HG03159 (cell line): ENCODE measurements at regions not wholly inside any gene's neighbourhood (a gene's known extent, or its start where the extent isn't known, plus 50 kb on each side); places are given as distances from the start of the nearest gene placed in this dataset.
"Not testable (repeated sequence)": the region's sequence is repeated elsewhere in the genome, so short reads cannot be mapped to it uniquely, and the experiment has no call there.

ENCODE experiments used
- ATAC-seq: cut with Tn5 transposase; IDR thresholded peaks from one replicate; pipeline ENCODE4 v1.9.1; 2021; ENCODE audit warnings: mild to moderate bottlenecking, moderate library complexity; ENCODE audit not compliant: unreplicated experiment

DNA sequence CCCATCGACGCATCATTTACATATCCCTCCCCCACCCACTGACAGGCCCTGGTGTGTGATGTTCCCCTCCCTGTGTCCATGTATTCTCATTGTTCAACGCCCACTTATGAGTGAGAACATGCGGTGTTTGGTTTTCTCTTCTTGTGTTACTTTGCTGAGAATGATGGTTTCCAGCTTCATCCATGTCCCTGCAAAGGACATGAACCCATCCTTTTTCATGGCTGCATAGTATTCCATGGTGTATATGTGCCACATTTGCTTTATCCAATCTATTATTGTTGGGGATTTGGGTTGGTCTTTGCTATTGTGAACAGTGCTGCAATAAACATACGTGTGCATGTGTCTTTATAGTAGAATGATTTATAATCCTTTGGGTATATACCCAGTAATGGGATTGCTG, 243.3 kb downstream of the TTC6 start:
- ATAC-seq, result not testable (repeated sequence)

DNA sequence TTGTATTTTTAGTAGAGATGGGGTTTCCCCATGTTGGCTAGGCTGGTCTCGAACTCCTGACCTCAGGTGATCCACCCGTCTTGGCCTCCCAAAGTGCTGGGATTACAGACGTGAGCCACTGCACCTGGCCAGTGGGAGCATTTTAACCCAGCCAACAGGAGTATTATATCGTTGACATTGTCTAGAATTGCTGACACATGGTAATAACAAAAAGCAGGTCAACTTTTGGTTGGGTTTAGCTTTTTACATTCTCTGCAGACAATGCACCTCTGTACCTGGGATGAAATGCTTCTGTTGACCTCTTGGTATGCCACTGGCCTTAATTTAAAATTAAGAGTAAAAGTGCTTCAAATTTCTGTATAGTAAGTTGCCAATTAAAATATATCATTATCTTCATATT, 245.6 kb downstream of the TTC6 start:
- not testable (repeated sequence) for ATAC-seq

DNA sequence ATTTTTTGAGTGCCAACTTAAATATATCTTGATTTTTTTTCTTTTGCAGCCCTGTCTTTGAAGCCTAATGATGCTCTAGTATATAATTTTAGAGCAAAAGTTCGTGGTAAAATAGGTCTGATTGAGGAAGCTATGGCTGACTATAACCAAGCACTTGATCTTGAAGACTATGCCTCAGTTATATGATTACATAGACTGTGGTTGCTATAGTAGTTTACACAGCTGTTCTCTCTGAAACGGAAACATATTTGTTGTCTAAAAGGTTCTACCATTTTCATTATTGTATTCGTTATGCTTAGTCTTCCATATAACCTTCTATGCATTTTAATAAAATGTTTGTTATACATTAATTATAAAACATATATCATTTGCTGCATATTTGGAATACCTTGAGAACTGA, 246.7 kb downstream of the TTC6 start:
- ATAC-seq, result no peak

DNA sequence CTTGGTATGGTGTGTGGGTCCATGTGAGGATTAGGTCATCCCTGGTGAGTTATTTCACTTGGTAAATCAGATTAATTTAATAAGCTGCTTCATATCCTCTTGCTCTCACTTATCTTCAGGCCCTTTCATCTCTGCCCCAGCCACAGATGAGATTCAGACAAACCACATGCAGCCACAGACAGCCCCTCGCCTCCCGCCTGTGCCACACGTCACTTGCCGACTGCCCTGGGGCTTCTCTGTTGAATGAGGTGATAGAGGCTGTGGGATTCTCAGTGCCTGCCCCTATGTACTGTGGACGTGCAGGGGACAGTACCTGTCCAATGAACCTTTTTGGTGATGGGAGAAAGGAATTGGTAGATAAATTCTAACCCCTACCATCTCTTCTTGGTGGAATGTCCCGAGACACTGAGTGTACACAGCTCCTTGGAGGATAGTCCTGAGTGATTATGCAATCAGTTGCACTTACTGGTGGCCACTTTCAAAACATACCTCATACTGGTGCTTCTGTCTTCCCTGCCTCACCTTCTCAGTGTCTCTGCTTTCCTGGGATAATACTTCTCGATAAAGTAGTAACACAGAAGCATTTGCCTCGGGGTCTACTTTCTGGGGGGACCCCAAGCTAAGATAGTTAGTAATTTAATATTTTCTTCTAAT, 248.7 kb downstream of the TTC6 start:
- no peak for ATAC-seq

DNA sequence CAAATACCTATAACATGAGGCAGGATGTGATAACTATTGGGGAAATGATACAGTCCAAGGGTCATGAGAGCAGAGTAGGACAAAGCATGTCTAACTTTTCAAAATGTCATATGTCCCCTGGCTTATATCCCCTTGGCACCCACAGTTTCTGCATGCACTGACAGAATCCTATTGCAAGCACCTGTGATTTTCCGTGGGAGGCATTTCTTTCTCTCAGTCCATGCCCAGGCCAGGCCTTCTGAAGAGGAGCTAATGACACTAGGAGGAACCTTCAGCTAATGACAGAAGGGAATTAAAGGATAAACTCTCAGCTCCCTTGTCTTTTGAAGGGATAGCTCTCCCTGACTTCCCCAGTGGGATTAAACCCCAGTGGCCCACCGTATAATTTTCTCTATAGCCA, 249.2 kb downstream of the TTC6 start:
- no peak for ATAC-seq

DNA sequence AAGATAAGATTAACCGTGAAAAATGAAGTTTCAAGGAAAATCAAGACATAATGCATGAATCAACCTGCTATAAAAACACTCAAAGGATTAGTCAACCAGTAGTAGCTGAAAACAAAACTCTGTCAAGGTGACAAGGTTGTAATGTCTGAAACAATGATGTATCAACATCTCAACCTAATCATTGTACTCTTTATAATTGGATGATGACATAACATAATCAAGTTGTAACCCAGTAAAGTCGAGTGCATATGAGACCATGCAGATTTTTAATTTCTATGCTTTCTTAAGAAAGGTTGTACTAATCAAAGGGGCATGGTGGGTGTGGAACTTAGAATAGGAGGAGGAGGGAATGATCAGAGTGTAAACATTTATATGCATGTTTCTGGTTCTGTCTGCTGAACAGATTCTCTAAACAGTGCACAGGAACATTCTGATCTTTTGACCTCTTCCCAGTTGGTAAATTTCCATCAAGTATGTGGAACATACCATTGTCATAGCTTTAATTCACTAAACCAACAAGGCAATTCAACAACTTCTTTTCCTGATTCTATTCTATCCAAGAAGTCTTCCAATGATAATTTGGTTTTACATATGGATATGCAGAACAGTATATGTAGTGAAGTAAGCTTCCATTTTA, 253.7 kb downstream of the TTC6 start:
- ATAC-seq, result no peak

DNA sequence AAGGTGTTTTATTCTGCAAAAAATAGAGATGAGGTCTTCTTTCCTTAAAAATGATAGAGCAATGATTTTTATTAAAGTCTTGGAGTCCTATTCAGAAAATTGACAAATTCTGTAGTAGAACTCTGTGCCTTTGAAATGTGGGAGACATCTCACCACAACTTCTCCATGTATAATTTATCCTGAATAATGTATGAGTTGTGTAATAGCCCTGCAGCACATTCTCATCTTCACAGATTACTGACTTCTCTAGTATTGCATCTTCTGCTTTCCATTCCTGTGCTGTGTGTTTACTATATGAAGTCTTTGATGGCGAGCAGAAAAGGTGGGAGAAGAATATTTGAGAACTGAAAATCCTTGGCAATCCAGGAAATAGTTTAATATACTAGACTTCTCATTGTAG, 255.6 kb downstream of the TTC6 start:
- ATAC-seq, result no peak

DNA sequence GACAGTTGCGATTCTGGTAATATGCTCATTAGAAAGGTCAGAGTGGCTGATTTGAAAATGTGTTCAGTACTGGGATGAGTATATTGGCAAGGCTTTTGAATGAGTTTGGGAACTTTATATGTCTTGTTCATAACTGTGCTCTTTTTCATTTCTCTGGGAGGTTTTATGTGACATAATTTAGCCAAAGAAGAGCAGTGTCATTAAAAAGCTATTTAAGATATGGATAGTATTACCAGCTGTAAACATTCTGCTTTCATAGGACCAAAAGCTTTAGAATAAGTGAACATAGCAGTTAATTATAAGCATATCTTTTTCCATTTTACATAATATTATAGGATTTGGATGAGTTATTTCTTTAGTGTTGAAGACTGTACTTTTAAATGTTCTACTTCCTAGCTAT, 260.4 kb downstream of the TTC6 start:
- no peak for ATAC-seq

DNA sequence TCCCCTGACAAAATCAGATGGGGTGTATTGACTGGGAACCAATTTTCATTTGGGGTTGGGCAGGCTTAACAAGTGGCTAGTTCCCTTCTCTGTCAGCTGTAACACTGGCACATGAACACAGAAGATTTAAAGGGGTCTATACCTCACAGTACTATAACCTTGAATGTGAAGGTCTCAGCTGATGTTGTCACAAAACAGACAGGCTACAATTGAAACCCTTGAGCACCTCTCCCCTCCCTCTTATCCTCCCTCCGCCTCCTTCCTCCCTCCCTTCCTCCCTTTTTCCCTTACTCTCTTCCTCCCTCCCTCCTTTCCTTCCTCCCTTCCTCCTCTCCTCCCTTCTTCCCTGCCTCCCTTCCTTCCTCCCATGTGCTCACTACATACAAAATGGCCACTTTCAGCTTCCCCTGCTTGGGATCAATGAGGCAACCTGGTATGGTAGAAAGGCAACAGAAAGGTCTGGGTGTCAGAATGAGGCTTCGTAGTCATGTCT, 262.4 kb downstream of the TTC6 start:
- no peak for ATAC-seq

DNA sequence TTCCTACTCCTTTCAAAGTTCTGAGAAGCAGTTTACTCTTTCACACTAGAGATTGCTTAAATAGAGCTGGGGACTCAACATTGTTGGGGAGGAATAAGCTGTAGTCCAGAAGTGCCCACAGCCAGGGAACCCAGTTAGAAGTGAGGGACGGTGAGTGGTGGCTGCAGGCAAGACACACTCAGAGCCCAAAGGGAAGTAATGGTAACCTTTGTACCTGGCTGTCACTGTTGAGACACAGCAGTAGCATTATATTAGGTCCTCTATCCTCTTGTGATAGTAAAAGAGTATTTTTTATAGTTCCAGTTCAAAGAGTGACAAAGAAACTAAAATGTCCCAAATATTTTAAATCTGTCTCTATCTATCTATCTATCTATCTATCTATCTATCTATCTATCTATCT, 263.3 kb downstream of the TTC6 start:
- no peak for ATAC-seq

DNA sequence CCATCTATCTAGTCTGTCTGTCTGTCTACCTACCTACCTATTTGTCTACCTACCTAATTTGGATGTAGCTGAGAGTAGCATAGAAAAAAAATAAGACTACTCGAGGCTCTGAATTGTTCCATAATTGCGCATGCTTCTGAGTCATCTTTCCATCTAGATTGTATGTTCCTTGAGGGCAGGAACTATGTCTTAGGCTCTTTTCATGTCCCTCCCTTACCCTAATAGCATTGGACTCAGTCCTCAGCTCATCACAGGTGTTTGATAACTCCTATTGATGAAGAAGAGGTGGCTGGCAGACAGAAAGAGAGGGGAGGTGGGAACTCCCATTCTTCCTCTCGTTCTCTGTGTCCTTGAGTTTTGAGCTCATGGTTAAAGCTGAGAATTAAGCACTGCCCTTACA, 263.7 kb downstream of the TTC6 start:
- no peak for ATAC-seq

DNA sequence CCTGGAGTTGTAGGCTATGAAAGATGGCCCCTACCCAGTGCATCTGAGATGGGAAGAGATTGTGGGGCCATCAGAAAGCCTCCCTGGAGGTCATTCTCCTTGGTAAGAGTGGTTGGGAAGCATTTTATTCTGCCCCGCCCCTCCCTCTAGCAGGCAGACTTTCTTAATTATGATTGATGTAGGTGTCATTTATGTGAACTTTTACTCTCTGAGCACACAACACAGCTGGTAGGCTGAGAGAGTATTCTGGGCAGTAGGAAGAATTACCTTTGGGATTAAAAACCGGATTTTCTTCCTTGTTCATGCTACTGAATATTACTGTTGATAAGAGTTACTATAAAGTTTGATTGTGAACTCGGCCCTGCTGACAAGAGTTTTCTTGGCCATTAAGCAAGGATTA, 266.8 kb downstream of the TTC6 start:
- no peak for ATAC-seq

DNA sequence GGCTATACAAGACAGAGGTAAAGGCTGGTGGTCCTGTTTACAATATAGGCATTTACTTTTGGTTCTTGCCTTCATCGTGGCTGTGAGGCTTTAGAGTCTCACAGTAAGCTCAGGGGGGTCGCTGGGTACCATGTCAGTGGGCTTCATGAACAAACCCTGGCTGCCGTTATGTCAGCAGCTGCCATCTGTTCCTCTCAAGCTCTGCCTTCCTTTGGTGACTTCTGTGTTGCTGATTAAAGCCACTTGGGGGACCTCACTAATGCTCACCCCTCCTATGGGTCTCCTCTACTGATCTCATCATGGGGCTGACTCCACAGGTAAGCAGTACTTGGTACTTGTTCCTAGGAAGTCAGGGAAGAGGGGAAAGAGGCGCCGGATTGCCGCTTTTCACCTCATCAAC, 268.7 kb downstream of the TTC6 start:
- no peak for ATAC-seq

DNA sequence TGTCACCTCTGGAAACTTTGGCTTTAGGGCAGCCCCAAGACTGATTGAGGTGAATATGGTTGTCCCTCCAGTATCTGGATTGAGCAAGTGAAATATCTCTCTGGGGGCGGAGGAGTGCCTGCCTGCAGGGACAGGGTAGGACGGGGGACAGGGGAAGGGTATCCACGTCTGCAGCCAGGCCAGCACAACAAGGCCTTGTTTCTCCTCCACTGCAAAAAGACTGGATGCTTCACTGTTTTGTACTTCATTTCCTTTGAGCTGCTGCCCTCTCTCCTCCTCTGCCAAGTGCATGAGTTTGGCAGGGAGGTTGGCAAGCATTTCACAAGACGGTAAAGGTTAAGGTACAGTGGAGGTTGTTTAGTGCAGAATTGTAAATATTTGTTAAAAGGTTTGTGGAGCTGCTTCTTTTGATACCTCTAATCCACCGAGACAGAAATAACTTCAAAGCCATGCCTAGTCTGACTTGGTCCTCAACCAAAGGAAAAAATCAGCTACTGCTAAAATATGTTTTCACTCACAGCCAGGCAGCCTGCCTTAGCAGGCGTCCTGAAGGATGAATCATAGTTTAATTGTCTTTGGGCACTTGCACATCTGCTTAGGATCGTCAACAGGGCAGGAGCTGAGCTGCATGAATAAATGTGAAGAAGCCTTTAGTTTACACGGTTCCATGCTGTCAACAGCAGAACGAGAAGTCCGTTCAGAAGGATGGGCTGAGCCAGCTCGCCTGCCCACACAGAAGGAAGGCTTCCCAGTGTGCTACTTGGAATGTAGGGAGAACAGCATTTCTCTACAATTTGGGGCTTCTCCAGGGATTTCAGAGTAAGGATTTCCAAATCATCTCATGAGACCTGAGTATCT, 269.7 kb downstream of the TTC6 start:
- ATAC-seq, result no peak

DNA sequence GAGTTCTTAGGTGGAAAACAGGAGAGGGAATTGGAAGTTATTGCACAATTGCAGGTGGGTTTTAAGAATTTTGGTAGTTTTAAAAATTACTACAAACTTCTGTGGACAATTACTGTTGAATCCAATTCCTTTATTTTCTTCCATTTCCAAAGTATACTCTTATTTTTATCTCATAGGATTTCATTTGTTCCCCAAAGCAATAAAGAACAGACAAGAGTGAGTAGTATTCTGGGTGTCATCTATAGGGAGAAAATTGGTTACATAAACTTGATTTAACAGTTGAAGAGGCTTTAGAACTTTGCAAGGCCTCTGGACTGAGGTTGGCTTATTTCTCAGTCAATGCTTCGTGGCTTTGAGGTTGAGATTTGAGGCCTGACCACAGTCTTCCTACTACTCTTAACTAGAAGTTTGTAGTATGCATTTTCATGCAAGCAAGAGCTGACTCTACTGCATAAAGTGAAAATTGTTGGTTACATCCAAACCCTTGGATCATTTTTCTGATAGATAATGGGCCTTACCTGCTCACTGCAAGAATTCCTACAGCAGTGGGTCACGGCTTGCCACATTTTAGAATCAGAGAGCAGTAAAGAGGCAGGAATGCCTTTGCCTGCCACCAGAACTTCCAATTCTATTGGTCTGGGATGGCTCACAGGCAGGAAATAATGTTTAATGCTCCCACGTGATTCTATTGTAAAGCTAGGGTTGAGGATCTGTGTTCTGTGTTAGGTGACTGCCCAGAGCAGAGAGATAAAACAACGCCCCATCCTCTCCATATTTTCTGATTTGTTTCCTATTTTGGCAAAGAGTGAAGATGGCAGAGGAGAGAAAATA, 270.5 kb downstream of the TTC6 start:
- ATAC-seq, result no peak

DNA sequence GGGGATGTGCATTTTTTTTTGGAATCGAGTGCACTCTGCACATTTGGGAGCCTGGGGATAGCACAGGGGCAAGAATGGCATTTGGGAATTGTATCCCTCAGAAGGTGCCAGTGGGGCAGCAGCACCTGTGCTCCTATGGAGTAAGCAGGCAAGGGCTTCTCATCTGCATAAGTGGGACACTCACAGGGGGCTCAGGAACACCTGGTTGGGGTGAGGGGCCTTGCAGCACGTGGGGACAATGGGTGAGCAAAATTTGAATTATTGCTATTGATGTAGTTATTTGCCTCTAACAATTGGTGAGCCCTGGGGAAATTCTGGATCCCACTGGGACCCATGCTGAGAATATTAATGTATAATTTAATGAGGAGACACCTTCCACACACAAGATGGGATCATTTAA, 274.2 kb downstream of the TTC6 start:
- no peak for ATAC-seq

DNA sequence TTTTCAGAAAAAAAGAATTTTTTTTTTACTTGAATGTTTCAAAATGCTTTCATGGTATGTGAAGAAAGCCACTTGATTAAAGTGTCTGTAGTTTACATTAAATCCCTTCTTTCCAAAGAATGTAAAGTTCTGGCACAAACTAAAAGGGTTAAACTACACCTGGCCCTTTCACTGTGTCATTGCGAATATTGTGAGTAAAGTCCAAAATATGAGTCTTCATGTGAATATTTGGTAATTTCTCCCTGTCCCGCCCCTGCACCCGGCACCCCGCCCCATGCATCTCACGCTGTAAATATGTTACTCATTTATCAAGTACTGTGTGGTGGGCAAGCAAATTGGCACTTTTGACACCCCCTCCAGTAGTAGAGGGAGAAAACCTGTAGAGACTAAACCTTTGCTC, 274.7 kb downstream of the TTC6 start:
- ATAC-seq, result no peak

DNA sequence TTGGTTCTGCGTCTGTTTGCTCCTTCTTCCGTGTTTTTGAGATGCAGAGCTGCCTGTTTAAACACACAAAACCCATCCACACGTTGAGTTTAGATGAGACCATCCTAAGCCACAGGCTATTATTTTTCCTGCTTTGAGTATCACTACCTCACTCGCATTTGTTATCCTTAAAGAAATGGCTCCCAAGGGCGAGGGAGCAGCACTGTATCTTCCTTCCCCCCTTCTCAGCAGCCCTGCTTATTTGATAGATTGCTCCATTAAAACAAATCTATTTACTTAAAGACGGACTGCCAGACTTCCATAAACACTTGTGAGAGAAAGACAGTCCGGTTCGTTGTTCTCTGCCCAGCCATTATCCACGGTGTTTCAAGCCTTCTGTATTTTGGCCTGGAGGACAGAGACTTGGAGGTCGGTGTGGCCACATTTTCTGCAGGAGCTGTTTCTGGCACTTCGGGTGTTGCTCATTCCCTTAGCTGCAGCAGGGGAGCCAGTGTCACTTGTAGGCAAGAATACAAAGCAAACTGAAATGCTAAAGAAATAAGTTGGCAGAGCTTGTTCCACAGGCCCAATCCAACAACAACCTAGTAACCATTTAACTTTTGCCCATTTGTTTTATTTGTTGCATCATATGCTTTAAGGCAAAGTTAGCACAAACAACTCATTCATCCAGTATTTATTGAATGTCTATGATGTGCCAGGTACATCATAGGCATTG, 275.4 kb downstream of the TTC6 start:
- no peak for ATAC-seq

DNA sequence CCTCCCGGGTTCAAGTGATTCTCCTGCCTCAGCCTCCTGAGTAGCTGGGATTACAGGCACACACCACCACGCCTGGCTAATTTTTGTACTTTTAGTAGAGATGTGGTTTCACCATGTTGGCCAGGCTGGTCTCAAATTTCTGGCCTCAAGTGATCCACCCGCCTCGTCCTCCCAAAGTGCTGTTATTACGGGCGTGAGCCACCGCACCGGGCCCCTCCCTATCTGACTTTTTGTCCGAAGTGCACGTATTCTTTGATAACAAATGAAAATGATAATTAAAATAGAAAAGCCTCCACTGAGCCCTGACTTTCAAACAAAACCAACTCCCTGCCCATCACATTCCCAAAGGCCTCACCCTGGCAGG, 278.6 kb downstream of the TTC6 start:
- not testable (repeated sequence) for ATAC-seq

DNA sequence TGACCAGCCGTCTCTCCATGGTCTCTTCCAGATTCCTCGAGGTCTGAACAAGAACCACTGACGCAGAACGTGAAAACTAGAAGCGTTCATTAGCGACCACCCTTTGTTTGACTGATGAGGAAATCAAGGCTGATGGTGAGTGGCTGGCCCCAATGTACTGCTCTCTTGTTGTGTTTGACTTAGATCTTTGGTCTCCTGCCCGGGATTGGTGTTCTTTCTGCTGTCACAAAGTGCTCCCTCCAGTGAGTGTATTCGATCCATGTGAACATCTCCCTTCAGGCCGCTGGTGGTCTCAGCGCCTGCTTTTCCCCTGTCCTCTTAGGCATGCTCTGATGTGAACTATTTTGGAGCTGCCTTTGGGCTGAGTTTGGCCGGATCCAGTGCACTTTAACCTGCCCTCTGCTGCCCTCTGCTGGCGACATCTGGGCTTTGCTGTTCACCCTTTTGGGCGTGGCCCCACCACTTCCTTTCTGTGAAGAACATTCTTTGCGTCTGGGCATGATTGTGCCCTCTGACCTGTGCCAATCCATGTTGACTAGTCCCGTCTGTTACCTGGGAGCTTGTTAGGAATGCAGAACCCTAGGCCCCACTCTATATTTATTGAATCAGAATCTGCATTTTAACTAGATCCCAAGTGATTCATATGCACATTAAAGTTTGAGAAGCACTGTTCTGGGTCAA, 279.1 kb downstream of the TTC6 start:
- peak; percentile 98 for ATAC-seq
